HEK293 (cell line): ENCODE measurements at regions not wholly inside any gene's neighbourhood (a gene's known extent, or its start where the extent isn't known, plus 50 kb on each side); places are given as distances from the start of the nearest gene placed in this dataset.

Source experiments
- CTCF ChIA-PET: fragments of 350-600 bp; formaldehyde crosslinking; extraction: SDS; loops from one replicate; lab custom pipeline; 2021; ENCODE audit warnings: antibody characterized with exemption; lab: Yijun Ruan, JAX
- POLR2A ChIA-PET: fragments of 300-600 bp; formaldehyde crosslinking; extraction: SDS; loops from one replicate; lab custom pipeline; 2020; ENCODE audit warnings: antibody characterized with exemption, inconsistent platforms; lab: Yijun Ruan, JAX
- H3K27ac ChIP-seq: fragments of 200-500 bp; sonication (Bioruptor generic); 2 replicates; pipeline ENCODE4 v1.5.1; 2014; ENCODE audit warnings: low read depth, low read length, control low read depth, inconsistent platforms; ENCODE audit errors: extremely low read depth
- H3K36me3 ChIP-seq, 2 experiments: fragments of 200-500 bp in 1 of 2; sonication (Bioruptor generic) in 1 of 2; 1 replicate in 1 of 2; 2 replicates in 1 of 2; pipeline ENCODE4 v1.5.1; 2014 to 2017; ENCODE audit warnings: inconsistent platforms in 2 of 2, low read length in 2 of 2; ENCODE audit not compliant: control insufficient read depth in 2 of 2, insufficient read depth in 1 of 2
- H3K4me1 ChIP-seq: fragments of 200-500 bp; sonication (Bioruptor generic); 2 replicates; pipeline ENCODE4 v1.5.1; 2014; ENCODE audit warnings: mild to moderate bottlenecking, low read length, inconsistent platforms; ENCODE audit not compliant: control insufficient read depth, insufficient read depth
- H3K4me3 ChIP-seq: 2 replicates; pipeline ENCODE4 v1.5.1; 2011; ENCODE audit warnings: low read depth, mild to moderate bottlenecking, control low read depth, low read length, moderate library complexity
- H3K9me3 ChIP-seq: fragments of 200-500 bp; sonication (Bioruptor generic); 2 replicates; pipeline ENCODE4 v1.5.1; 2014; ENCODE audit warnings: low read depth, low read length, inconsistent platforms; ENCODE audit not compliant: control insufficient read depth, insufficient read depth
- HOXC10 ChIP-seq: sonication (generic); formaldehyde crosslinking; IDR thresholded peaks from 2 replicates; pipeline ENCODE4 v1.8.1; 2023; ENCODE audit warnings: mild to moderate bottlenecking, missing genetic modification reagents
- PRDM1 ChIP-seq: fragments of 450-650 bp; formaldehyde crosslinking; IDR thresholded peaks from 2 replicates; pipeline ENCODE4; 2016; ENCODE audit warnings: missing biosample characterization, missing genetic modification characterization
- SCRT2 ChIP-seq: fragments of 450-650 bp; formaldehyde crosslinking; IDR thresholded peaks from 2 replicates; pipeline ENCODE4 v1.5.1; 2016; ENCODE audit warnings: missing biosample characterization, missing genetic modification characterization
- TCF7L2 ChIP-seq: IDR thresholded peaks from 2 replicates; pipeline ENCODE4 v1.6.1; 2011; ENCODE audit warnings: low read depth, mild to moderate bottlenecking, inconsistent platforms, low read length, moderate library complexity, borderline replicate concordance
- YY2 ChIP-seq: fragments of 450-650 bp; formaldehyde crosslinking; IDR thresholded peaks from 2 replicates; pipeline ENCODE4 v1.5.1; 2016; ENCODE audit warnings: missing biosample characterization, missing genetic modification characterization
- ZNF169 ChIP-seq: fragments of 450-650 bp; formaldehyde crosslinking; IDR thresholded peaks from 2 replicates; pipeline ENCODE4 v1.5.1; 2016; ENCODE audit warnings: missing biosample characterization, missing genetic modification characterization
- ZNF19 ChIP-seq: fragments of 450-650 bp; formaldehyde crosslinking; IDR thresholded peaks from 2 replicates; pipeline ENCODE4; 2016; ENCODE audit warnings: missing biosample characterization, missing genetic modification characterization, low read depth
- ZNF202 ChIP-seq: fragments of 450-650 bp; formaldehyde crosslinking; IDR thresholded peaks from 2 replicates; pipeline ENCODE4 v1.5.1; 2016; ENCODE audit warnings: missing biosample characterization, missing genetic modification characterization, borderline replicate concordance
- ZNF391 ChIP-seq: fragments of 450-650 bp; formaldehyde crosslinking; IDR thresholded peaks from 2 replicates; pipeline ENCODE4 v1.5.1; 2016; ENCODE audit warnings: low read depth, missing biosample characterization, missing genetic modification characterization, borderline replicate concordance
- ZNF404 ChIP-seq: fragments of 450-650 bp; formaldehyde crosslinking; IDR thresholded peaks from 2 replicates; pipeline ENCODE4 v1.5.1; 2017; ENCODE audit warnings: missing biosample characterization, missing genetic modification characterization
- ZNF530 ChIP-seq: fragments of 450-650 bp; formaldehyde crosslinking; IDR thresholded peaks from 2 replicates; pipeline ENCODE4 v1.5.1; 2016; ENCODE audit warnings: low read depth, missing biosample characterization, missing genetic modification characterization
- ZNF571 ChIP-seq: fragments of 450-650 bp; formaldehyde crosslinking; IDR thresholded peaks from 2 replicates; pipeline ENCODE4 v1.5.0; 2017; ENCODE audit warnings: missing biosample characterization, missing genetic modification characterization
- ZNF585B ChIP-seq: fragments of 450-650 bp; formaldehyde crosslinking; IDR thresholded peaks from 2 replicates; pipeline ENCODE4 v1.5.1; 2016; ENCODE audit warnings: missing biosample characterization, missing genetic modification characterization
- ZNF660 ChIP-seq: fragments of 450-650 bp; IDR thresholded peaks from 2 replicates; pipeline ENCODE4 v1.5.1; 2018; ENCODE audit warnings: missing biosample characterization, mild to moderate bottlenecking, missing genetic modification characterization
- ZSCAN16 ChIP-seq: fragments of 450-650 bp; formaldehyde crosslinking; IDR thresholded peaks from 2 replicates; pipeline ENCODE4 v1.5.1; 2016; ENCODE audit warnings: missing biosample characterization, missing genetic modification characterization
- TF ChIP-seq, protein P1 (sequence below): fragments of 450-650 bp; formaldehyde crosslinking; IDR thresholded peaks from 2 replicates; pipeline ENCODE4 v1.5.1; 2016; ENCODE audit warnings: missing biosample characterization, missing genetic modification characterization
- TF ChIP-seq, protein P2 (sequence below): fragments of 450-650 bp; formaldehyde crosslinking; IDR thresholded peaks from 2 replicates; pipeline ENCODE4 v1.5.1; 2016; ENCODE audit warnings: missing biosample characterization, missing genetic modification characterization
- TF ChIP-seq, protein P3 (sequence below): fragments of 450-650 bp; formaldehyde crosslinking; IDR thresholded peaks from 2 replicates; pipeline ENCODE4 v1.5.1; 2017; ENCODE audit warnings: missing biosample characterization, missing genetic modification characterization
- TF ChIP-seq, protein P4 (sequence below): fragments of 450-650 bp; formaldehyde crosslinking; IDR thresholded peaks from 2 replicates; pipeline ENCODE4 v1.5.1; 2016; ENCODE audit warnings: missing biosample characterization, missing genetic modification characterization
- TF ChIP-seq, protein P5 (sequence below): fragments of 450-650 bp; formaldehyde crosslinking; IDR thresholded peaks from 2 replicates; pipeline ENCODE4 v1.5.1; 2016; ENCODE audit warnings: missing biosample characterization, missing genetic modification characterization
- TF ChIP-seq, protein P6 (sequence below): fragments of 450-650 bp; formaldehyde crosslinking; IDR thresholded peaks from 2 replicates; pipeline ENCODE4 v1.5.1; 2016; ENCODE audit warnings: missing biosample characterization, missing genetic modification characterization
- TF ChIP-seq, protein P7 (sequence below): fragments of 450-650 bp; formaldehyde crosslinking; optimal IDR thresholded peaks from 2 replicates; pipeline ENCODE3; 2016; ENCODE audit warnings: missing biosample characterization, mild to moderate bottlenecking, missing genetic modification characterization
- TF ChIP-seq, protein P8 (sequence below): fragments of 450-650 bp; formaldehyde crosslinking; IDR thresholded peaks from 2 replicates; pipeline ENCODE4 v1.5.1; 2017; ENCODE audit warnings: missing biosample characterization, missing genetic modification characterization

DNA sequence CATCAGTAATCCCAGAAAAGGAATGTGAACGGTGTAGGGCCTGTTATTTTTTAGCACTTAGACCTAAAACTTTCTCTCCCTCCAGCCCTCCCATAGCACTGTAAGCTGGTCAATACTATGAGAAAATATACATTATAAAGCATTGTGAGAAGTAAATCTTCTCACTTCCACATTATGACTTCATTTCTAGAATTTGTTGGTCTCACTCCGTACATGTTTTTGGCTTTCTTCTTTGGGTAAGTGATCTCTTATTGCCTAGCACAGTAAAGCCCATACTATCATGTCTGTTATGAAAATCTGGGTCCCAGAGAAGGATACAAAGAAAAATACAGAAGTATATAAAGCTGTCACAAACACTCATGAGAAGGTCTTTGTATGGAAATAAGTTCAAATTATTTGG is 1851.1 kb upstream of the IGFBP7 start (continued):
- TF ChIP-seq HOXC10 (no peak), ZNF660 (tag by site-specific recombination) (no peak), ZNF202 (tag by site-specific recombination) (no peak), SCRT2 (tag by site-specific recombination) (no peak), ZNF585B (tag by site-specific recombination) (no peak), ZNF391 (tag by site-specific recombination) (no peak), TCF7L2 (no peak)
- TF ChIP-seq, protein P1, sequence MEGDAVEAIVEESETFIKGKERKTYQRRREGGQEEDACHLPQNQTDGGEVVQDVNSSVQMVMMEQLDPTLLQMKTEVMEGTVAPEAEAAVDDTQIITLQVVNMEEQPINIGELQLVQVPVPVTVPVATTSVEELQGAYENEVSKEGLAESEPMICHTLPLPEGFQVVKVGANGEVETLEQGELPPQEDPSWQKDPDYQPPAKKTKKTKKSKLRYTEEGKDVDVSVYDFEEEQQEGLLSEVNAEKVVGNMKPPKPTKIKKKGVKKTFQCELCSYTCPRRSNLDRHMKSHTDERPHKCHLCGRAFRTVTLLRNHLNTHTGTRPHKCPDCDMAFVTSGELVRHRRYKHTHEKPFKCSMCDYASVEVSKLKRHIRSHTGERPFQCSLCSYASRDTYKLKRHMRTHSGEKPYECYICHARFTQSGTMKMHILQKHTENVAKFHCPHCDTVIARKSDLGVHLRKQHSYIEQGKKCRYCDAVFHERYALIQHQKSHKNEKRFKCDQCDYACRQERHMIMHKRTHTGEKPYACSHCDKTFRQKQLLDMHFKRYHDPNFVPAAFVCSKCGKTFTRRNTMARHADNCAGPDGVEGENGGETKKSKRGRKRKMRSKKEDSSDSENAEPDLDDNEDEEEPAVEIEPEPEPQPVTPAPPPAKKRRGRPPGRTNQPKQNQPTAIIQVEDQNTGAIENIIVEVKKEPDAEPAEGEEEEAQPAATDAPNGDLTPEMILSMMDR (tag by site-specific recombination): no peak
- TF ChIP-seq, protein P2, sequence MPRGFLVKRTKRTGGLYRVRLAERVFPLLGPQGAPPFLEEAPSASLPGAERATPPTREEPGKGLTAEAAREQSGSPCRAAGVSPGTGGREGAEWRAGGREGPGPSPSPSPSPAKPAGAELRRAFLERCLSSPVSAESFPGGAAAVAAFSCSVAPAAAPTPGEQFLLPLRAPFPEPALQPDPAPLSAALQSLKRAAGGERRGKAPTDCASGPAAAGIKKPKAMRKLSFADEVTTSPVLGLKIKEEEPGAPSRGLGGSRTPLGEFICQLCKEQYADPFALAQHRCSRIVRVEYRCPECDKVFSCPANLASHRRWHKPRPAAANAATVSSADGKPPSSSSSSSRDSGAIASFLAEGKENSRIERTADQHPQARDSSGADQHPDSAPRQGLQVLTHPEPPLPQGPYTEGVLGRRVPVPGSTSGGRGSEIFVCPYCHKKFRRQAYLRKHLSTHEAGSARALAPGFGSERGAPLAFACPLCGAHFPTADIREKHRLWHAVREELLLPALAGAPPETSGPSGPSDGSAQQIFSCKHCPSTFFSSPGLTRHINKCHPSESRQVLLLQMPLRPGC: no peak
- TF ChIP-seq, protein P3, sequence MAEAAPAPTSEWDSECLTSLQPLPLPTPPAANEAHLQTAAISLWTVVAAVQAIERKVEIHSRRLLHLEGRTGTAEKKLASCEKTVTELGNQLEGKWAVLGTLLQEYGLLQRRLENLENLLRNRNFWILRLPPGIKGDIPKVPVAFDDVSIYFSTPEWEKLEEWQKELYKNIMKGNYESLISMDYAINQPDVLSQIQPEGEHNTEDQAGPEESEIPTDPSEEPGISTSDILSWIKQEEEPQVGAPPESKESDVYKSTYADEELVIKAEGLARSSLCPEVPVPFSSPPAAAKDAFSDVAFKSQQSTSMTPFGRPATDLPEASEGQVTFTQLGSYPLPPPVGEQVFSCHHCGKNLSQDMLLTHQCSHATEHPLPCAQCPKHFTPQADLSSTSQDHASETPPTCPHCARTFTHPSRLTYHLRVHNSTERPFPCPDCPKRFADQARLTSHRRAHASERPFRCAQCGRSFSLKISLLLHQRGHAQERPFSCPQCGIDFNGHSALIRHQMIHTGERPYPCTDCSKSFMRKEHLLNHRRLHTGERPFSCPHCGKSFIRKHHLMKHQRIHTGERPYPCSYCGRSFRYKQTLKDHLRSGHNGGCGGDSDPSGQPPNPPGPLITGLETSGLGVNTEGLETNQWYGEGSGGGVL (tag by site-specific recombination): no peak
- TF ChIP-seq, protein P4, sequence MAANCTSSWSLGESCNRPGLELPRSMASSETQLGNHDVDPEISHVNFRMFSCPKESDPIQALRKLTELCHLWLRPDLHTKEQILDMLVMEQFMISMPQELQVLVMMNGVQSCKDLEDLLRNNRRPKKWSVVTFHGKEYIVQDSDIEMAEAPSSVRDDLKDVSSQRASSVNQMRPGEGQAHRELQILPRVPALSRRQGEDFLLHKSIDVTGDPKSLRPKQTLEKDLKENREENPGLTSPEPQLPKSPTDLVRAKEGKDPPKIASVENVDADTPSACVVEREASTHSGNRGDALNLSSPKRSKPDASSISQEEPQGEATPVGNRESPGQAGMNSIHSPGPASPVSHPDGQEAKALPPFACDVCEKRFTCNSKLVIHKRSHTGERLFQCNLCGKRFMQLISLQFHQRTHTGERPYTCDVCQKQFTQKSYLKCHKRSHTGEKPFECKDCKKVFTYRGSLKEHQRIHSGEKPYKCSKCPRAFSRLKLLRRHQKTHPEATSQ: no peak
- TF ChIP-seq, protein P5, sequence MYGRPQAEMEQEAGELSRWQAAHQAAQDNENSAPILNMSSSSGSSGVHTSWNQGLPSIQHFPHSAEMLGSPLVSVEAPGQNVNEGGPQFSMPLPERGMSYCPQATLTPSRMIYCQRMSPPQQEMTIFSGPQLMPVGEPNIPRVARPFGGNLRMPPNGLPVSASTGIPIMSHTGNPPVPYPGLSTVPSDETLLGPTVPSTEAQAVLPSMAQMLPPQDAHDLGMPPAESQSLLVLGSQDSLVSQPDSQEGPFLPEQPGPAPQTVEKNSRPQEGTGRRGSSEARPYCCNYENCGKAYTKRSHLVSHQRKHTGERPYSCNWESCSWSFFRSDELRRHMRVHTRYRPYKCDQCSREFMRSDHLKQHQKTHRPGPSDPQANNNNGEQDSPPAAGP: no peak

DNA sequence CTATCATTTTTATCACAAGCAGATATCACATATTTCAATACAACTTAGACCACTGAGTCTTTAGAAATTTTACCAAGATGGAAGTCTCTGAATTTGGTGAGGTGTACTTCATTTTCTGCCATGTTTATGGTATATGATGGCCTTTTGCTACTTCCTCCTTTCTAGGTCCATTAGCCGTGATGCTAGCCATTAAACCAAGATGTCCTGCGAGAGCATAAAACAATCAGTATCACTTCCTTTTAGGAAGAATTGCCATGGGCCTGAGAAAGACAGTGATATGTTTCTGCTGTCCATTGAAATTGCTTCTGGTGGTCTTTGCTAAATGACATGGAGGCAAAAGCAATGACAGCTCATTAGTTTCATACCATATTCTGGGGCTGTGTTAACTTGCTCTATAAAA is 1851.7 kb upstream of the IGFBP7 start:
- ChIA-PET CTCF (no interaction called here), POLR2A (no interaction called here)
- TF ChIP-seq, protein P6, sequence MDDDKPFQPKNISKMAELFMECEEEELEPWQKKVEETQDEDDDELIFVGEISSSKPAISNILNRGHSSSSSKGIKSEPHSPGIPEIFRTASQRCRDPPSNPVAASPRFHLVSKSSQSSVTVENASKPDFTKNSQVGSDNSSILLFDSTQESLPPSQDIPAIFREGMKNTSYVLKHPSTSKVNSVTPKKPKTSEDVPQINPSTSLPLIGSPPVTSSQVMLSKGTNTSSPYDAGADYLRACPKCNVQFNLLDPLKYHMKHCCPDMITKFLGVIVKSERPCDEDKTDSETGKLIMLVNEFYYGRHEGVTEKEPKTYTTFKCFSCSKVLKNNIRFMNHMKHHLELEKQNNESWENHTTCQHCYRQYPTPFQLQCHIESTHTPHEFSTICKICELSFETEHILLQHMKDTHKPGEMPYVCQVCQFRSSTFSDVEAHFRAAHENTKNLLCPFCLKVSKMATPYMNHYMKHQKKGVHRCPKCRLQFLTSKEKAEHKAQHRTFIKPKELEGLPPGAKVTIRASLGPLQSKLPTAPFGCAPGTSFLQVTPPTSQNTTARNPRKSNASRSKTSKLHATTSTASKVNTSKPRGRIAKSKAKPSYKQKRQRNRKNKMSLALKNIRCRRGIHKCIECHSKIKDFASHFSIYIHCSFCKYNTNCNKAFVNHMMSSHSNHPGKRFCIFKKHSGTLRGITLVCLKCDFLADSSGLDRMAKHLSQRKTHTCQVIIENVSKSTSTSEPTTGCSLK: no peak
- no peak for TF ChIP-seq ZNF404 (tag by site-specific recombination)
- no peak for TF ChIP-seq YY2 (tag by site-specific recombination)
- TF ChIP-seq ZSCAN16: no peak
- TF ChIP-seq ZNF169 (tag by site-specific recombination): no peak
- no peak for TF ChIP-seq ZNF571 (tag by site-specific recombination)
- TF ChIP-seq, protein P5: no peak
- TF ChIP-seq, protein P7, sequence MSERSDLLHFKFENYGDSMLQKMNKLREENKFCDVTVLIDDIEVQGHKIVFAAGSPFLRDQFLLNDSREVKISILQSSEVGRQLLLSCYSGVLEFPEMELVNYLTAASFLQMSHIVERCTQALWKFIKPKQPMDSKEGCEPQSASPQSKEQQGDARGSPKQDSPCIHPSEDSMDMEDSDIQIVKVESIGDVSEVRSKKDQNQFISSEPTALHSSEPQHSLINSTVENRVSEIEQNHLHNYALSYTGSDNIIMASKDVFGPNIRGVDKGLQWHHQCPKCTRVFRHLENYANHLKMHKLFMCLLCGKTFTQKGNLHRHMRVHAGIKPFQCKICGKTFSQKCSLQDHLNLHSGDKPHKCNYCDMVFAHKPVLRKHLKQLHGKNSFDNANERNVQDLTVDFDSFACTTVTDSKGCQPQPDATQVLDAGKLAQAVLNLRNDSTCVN: no peak
- no peak for TF ChIP-seq PRDM1 (tag by site-specific recombination)
- TF ChIP-seq, protein P8, sequence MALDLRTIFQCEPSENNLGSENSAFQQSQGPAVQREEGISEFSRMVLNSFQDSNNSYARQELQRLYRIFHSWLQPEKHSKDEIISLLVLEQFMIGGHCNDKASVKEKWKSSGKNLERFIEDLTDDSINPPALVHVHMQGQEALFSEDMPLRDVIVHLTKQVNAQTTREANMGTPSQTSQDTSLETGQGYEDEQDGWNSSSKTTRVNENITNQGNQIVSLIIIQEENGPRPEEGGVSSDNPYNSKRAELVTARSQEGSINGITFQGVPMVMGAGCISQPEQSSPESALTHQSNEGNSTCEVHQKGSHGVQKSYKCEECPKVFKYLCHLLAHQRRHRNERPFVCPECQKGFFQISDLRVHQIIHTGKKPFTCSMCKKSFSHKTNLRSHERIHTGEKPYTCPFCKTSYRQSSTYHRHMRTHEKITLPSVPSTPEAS (tag by site-specific recombination): no peak
- no peak for TF ChIP-seq ZNF530 (tag by site-specific recombination)
- TF ChIP-seq ZNF19 (tag by site-specific recombination): no peak

More for the DNA sequence above, 1851.7 kb upstream of the IGFBP7 start:
- no peaks in the 10 kb centered on the region for H3K9me3 ChIP-seq
- no peak overlapping the region for H3K27ac ChIP-seq
- no peaks in the 10 kb centered on the region for H3K4me1 ChIP-seq
- no peaks in the 10 kb centered on the region for H3K36me3 ChIP-seq
- no peak overlapping the region for H3K4me3 ChIP-seq
